HCT116 (cell line): ENCODE measurements at regions not wholly inside any gene's neighbourhood (a gene's known extent, or its start where the extent isn't known, plus 50 kb on each side); places are given as distances from the start of the nearest gene placed in this dataset.

Source experiments
- CTCF ChIP-seq, 3 experiments: fragments of 200-600 bp in 1 of 3; sonication (generic) in 1 of 3; IDR thresholded peaks in 2 of 3; conservative IDR thresholded peaks in 1 of 3; 2 replicates each; pipeline ENCODE4 v1.5.1; 2012 to 2017; ENCODE audit warnings: low read depth in 2 of 3, low read length in 2 of 3, antibody characterized with exemption in 1 of 3, borderline replicate concordance in 1 of 3, control low read depth in 1 of 3, mild to moderate bottlenecking in 1 of 3, mixed read lengths in 1 of 3, mixed run types in 1 of 3, moderate library complexity in 1 of 3; ENCODE audit not compliant: insufficient read depth in 1 of 3
- SRF ChIP-seq: IDR thresholded peaks from 2 replicates; pipeline ENCODE4 v1.6.1; 2012; ENCODE audit warnings: low read depth

GRCh38 chr4:89528526-89529133, 221.0 kb upstream of the GPRIN3 start:
- no peak for TF ChIP-seq SRF
- TF ChIP-seq CTCF (IDR thresholded peaks at IDR 0.05 in 2 of 3, conservative IDR thresholded peaks at IDR 0.05 in 1 of 3; ENCODE audit: borderline replicate concordance in 1 of 3, insufficient read depth in 1 of 3, low read depth in 2 of 3, low read length in 2 of 3), result no peak
